ENCODE measurements at regions not wholly inside any gene's neighbourhood (a gene's known extent, or its start where the extent isn't known, plus 50 kb on each side); places are given as distances from the start of the nearest gene placed in this dataset.

- no peak for TF ChIP-seq CTCF (IDR thresholded peaks at IDR 0.05)
- TF ChIP-seq POLR2A (IDR thresholded peaks at IDR 0.05), result no peak
These were observed 251.0 kb upstream of the ZMIZ1 start for GRCh38 chr10:78817804-78818203.
